ENCODE measurements at regions not wholly inside any gene's neighbourhood (a gene's known extent, or its start where the extent isn't known, plus 50 kb on each side); places are given as distances from the start of the nearest gene placed in this dataset.

GRCh38 chr18:7370802-7371201 is 139.9 kb downstream of the LRRC30 start:
- Mint-ChIP-seq H3K27me3 (ENCODE audit: low read depth in 2 of 2) (no peaks in the 10 kb centered on the region), H3K4me3 (no peak overlapping the region), H3K4me1 (peaks cover 6 to 10% of the 10 kb centered on the region in 2 donors), H3K9me3 (no peaks in the 10 kb centered on the region), H3K36me3 (no peaks in the 10 kb centered on the region), H3K27ac (no peak overlapping the region)
- intact Hi-C loops (cut with micrococcal nuclease), result no loop called here
- Histone ChIP-seq H3K4me3 (ENCODE audit: low read length) (no peak overlapping the region), H3K9me3 (ENCODE audit: control insufficient read depth, insufficient read depth, low read length) (no peaks in the 10 kb centered on the region), H3K27me3 (ENCODE audit: control insufficient read depth, insufficient read depth, low read length) (no peaks in the 10 kb centered on the region), H3K4me1 (ENCODE audit: control insufficient read depth, insufficient read depth, low read length) (peaks cover 2% of the 10 kb centered on the region), H3K36me3 (ENCODE audit: control insufficient read depth, insufficient read depth, low read length) (no peaks in the 10 kb centered on the region), H3K27ac (ENCODE audit: low read length) (no peak overlapping the region)
- 10% methylated on average over 11 of the region's 11 CpGs for WGBS (ENCODE audit: insufficient coverage)
- DNase-seq, result no peak
- no peak for ATAC-seq
- TF ChIP-seq, protein P1, sequence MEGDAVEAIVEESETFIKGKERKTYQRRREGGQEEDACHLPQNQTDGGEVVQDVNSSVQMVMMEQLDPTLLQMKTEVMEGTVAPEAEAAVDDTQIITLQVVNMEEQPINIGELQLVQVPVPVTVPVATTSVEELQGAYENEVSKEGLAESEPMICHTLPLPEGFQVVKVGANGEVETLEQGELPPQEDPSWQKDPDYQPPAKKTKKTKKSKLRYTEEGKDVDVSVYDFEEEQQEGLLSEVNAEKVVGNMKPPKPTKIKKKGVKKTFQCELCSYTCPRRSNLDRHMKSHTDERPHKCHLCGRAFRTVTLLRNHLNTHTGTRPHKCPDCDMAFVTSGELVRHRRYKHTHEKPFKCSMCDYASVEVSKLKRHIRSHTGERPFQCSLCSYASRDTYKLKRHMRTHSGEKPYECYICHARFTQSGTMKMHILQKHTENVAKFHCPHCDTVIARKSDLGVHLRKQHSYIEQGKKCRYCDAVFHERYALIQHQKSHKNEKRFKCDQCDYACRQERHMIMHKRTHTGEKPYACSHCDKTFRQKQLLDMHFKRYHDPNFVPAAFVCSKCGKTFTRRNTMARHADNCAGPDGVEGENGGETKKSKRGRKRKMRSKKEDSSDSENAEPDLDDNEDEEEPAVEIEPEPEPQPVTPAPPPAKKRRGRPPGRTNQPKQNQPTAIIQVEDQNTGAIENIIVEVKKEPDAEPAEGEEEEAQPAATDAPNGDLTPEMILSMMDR (IDR thresholded peaks at IDR 0.05), result no peak

GRCh38 chr18:7373441-7373840 is 142.6 kb downstream of the LRRC30 start:
- peaks cover 6% of the 10 kb centered on the region for H3K9me3 ChIP-seq (ENCODE audit: control insufficient read depth, insufficient read depth, low read length)
- DNase-seq, result no peak
- peaks cover 6 to 10% of the 10 kb centered on the region in 2 donors for H3K4me1 Mint-ChIP-seq
- H3K27ac Mint-ChIP-seq, result no peak overlapping the region
- H3K27ac ChIP-seq (ENCODE audit: low read length), result no peak overlapping the region
- no peaks in the 10 kb centered on the region for H3K36me3 ChIP-seq (ENCODE audit: control insufficient read depth, insufficient read depth, low read length)
- no peaks in the 10 kb centered on the region for H3K36me3 Mint-ChIP-seq
- intact Hi-C loops (cut with micrococcal nuclease), result no loop called here
- peaks cover 0 to 3% of the 10 kb centered on the region in 2 donors for H3K9me3 Mint-ChIP-seq
- TF ChIP-seq, protein P1 (IDR thresholded peaks at IDR 0.05), result no peak
- H3K4me3 Mint-ChIP-seq, result no peak overlapping the region
- 35% methylated on average over 4 of the region's 6 CpGs for WGBS (ENCODE audit: insufficient coverage)
- no peak overlapping the region for H3K4me3 ChIP-seq (ENCODE audit: low read length)
- no peaks in the 10 kb centered on the region for H3K27me3 Mint-ChIP-seq (ENCODE audit: low read depth in 2 of 2)
- H3K4me1 ChIP-seq (ENCODE audit: control insufficient read depth, insufficient read depth, low read length), result peaks cover 2% of the 10 kb centered on the region
- ATAC-seq, result no peak
- no peaks in the 10 kb centered on the region for H3K27me3 ChIP-seq (ENCODE audit: control insufficient read depth, insufficient read depth, low read length)

DNA sequence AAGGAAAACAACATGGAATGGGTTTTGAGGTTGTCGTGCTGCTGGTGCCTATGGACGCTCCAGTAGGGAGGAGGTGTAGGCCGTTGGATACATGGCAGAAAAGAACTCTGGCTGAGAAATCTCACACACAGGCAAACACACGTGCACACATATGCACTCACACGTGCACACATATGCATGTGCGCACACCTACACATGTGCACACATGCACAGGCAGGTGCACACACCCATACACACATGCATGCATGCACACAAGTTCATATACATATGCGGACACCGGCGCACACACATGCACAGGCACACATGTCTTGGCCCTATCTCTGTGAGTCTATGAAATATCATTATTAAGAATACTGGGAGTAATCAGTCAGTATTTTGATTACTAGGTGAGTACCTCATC is 150.4 kb downstream of the LRRC30 start:
- WGBS (ENCODE audit: insufficient coverage), result 95% methylated on average over 9 of the region's 9 CpGs

More for the DNA sequence above, 150.4 kb downstream of the LRRC30 start:
- H3K4me1 Mint-ChIP-seq, result no peaks in the 10 kb centered on the region
- Histone ChIP-seq H3K27me3 (ENCODE audit: control insufficient read depth, insufficient read depth, low read length) (no peaks in the 10 kb centered on the region), H3K36me3 (ENCODE audit: control insufficient read depth, insufficient read depth, low read length) (no peaks in the 10 kb centered on the region), H3K9me3 (ENCODE audit: control insufficient read depth, insufficient read depth, low read length) (peaks cover 6% of the 10 kb centered on the region), H3K27ac (ENCODE audit: low read length) (no peak overlapping the region), H3K4me3 (ENCODE audit: low read length) (no peak overlapping the region), H3K4me1 (ENCODE audit: control insufficient read depth, insufficient read depth, low read length) (no peaks in the 10 kb centered on the region)
- H3K9me3 Mint-ChIP-seq, result peaks cover 2 to 9% of the 10 kb centered on the region in 2 donors
- TF ChIP-seq, protein P1 (IDR thresholded peaks at IDR 0.05), result no peak
- ATAC-seq (no peak), DNase-seq (no peak)
- H3K27me3 Mint-ChIP-seq (ENCODE audit: low read depth in 2 of 2), result no peaks in the 10 kb centered on the region
- no peaks in the 10 kb centered on the region for H3K36me3 Mint-ChIP-seq
- H3K4me3 Mint-ChIP-seq, result no peak overlapping the region
- intact Hi-C loops (cut with micrococcal nuclease), result no loop called here
- no peak overlapping the region for H3K27ac Mint-ChIP-seq
